ENCODE measurements at regions not wholly inside any gene's neighbourhood (a gene's known extent, or its start where the extent isn't known, plus 50 kb on each side); places are given as distances from the start of the nearest gene placed in this dataset.

DNA sequence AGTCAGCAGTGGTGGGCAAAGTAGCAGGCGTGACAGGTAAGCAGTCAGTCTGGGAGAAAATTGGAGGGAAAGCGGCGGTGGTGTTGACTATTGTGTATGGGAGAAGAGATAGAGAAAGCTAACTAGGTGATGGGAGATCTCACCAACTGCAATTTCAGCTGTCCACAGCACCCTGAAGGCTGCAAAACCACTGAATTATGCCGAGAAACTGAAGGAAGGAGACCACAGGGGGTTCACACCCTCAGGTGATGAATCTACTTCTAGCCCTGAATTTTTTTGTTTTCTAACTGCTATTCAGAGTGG lies 631.5 kb downstream of the UQCRFS1 start:
- no peaks in the 10 kb centered on the region for H3K9me3 ChIP-seq (replicated peaks in 1 of 2; ENCODE audit: control insufficient read depth in 2 of 2, insufficient read depth in 1 of 2, low read depth in 1 of 2, low read length in 2 of 2)
- H3K4ac ChIP-seq (ENCODE audit: low read length) = no peak overlapping the region
- H3K4me1 ChIP-seq (ENCODE audit: control insufficient read depth in 2 of 2, insufficient read depth in 1 of 2, low read depth in 1 of 2, low read length in 2 of 2) = peaks cover 0 to 6% of the 10 kb centered on the region in 2 donors
- H3K27me3 ChIP-seq (ENCODE audit: control insufficient read depth in 3 of 3, insufficient read depth in 3 of 3, low read depth in 1 of 3, low read length in 3 of 3) = no peaks in the 10 kb centered on the region
- H3K4me3 ChIP-seq (ENCODE audit: low read length in 2 of 2) = no peak overlapping the region
- H2AK5ac ChIP-seq (ENCODE audit: low read depth, low read length) = no peak overlapping the region
- H4K91ac ChIP-seq (ENCODE audit: low read depth, low read length, poor library complexity) = no peak overlapping the region
- no peak overlapping the region for H4K8ac ChIP-seq (ENCODE audit: low read depth, low read length)
- H3K27ac ChIP-seq (replicated peaks; ENCODE audit: low read length) = no peak overlapping the region
- H2BK5ac ChIP-seq (ENCODE audit: low read length) = no peak overlapping the region
- H3K79me1 ChIP-seq (ENCODE audit: low read depth, low read length) = no peaks in the 10 kb centered on the region
- H2AFZ ChIP-seq (ENCODE audit: low read length) = no peak overlapping the region
- H3K23ac ChIP-seq (ENCODE audit: low read depth, low read length, poor library complexity) = no peak overlapping the region
- H2BK15ac ChIP-seq (ENCODE audit: low read length) = no peak overlapping the region
- no peak overlapping the region for H3K18ac ChIP-seq (ENCODE audit: low read length)
- H2BK120ac ChIP-seq (ENCODE audit: low read depth, low read length) = no peak overlapping the region
- H3K9ac ChIP-seq (ENCODE audit: low read depth, low read length, poor library complexity) = no peak overlapping the region
- H2BK12ac ChIP-seq (ENCODE audit: low read length) = no peak overlapping the region
- no peak overlapping the region for H3K14ac ChIP-seq (ENCODE audit: low read length)
- WGBS, 2 donors (ENCODE audit: extremely low coverage in 2 of 2, insufficient read length in 2 of 2, insufficient replicate concordance in 1 of 2) = no CpG with 5 or more reads among the region's 4 CpGs
- no peak for DNase-seq (ENCODE audit: low spot score)
- no peak overlapping the region for H3K4me2 ChIP-seq (ENCODE audit: insufficient read depth, low read length, poor library complexity, severe bottlenecking)
- H3K36me3 ChIP-seq (replicated peaks in 1 of 2; ENCODE audit: control insufficient read depth in 2 of 2, insufficient read depth in 2 of 2, low read length in 2 of 2) = no peaks in the 10 kb centered on the region

DNA sequence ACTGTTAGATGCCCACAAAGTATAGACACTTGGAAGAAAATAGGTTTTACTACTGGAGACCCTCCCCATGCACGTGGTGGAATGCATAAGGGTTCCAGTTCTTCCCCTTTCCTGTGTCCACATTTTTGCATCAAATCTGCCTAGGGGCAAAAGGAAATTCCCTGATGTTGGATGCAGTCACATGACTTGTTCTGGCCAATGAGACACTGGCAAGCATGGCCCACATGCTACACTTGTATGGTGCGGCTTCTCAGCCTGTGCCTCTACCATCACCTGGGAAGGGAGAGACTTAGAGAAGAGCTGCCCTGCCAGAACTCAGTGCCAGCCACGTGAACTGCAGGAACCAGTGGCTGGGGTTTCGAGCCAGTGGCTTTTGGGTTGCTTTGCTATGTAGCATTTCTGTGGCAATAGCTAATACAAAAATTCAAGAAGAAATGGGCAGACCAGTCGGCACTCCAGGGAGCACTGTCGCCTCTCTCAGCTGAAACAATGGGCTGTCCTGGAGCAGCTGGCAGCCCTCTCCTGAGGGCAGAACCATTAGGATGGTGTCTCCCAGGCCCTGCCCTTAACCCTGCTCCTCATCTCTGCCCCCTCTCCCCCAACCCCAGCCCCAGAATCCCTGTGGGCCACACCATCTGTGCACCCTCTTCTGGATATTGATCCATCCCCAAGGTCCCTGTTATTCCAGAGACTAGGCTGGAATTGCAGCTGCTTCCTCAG lies 634.0 kb downstream of the UQCRFS1 start:
- H2BK5ac ChIP-seq (ENCODE audit: low read length) = no peak overlapping the region
- no peak overlapping the region for H3K4me2 ChIP-seq (ENCODE audit: insufficient read depth, low read length, poor library complexity, severe bottlenecking)
- no peak overlapping the region for H3K23ac ChIP-seq (ENCODE audit: low read depth, low read length, poor library complexity)
- H2BK15ac ChIP-seq (ENCODE audit: low read length) = no peak overlapping the region
- H2BK120ac ChIP-seq (ENCODE audit: low read depth, low read length) = no peak overlapping the region
- H3K27ac ChIP-seq (replicated peaks; ENCODE audit: low read length) = no peak overlapping the region
- WGBS, 2 donors (ENCODE audit: extremely low coverage in 2 of 2, insufficient read length in 2 of 2, insufficient replicate concordance in 1 of 2) = no CpG with 5 or more reads among the region's 6 CpGs
- no peak overlapping the region for H2AK5ac ChIP-seq (ENCODE audit: low read depth, low read length)
- no peak overlapping the region for H3K18ac ChIP-seq (ENCODE audit: low read length)
- H3K4me3 ChIP-seq (ENCODE audit: low read length in 2 of 2) = no peak overlapping the region
- H3K4me1 ChIP-seq (ENCODE audit: control insufficient read depth in 2 of 2, insufficient read depth in 1 of 2, low read depth in 1 of 2, low read length in 2 of 2) = peaks cover 0 to 6% of the 10 kb centered on the region in 2 donors
- H3K4ac ChIP-seq (ENCODE audit: low read length) = no peak overlapping the region
- DNase-seq (ENCODE audit: low spot score) = no peak
- no peaks in the 10 kb centered on the region for H3K9me3 ChIP-seq (replicated peaks in 1 of 2; ENCODE audit: control insufficient read depth in 2 of 2, insufficient read depth in 1 of 2, low read depth in 1 of 2, low read length in 2 of 2)
- H3K79me1 ChIP-seq (ENCODE audit: low read depth, low read length) = no peaks in the 10 kb centered on the region
- H3K9ac ChIP-seq (ENCODE audit: low read depth, low read length, poor library complexity) = no peak overlapping the region
- H3K14ac ChIP-seq (ENCODE audit: low read length) = no peak overlapping the region
- no peak overlapping the region for H4K8ac ChIP-seq (ENCODE audit: low read depth, low read length)
- no peak overlapping the region for H2BK12ac ChIP-seq (ENCODE audit: low read length)
- no peaks in the 10 kb centered on the region for H3K27me3 ChIP-seq (ENCODE audit: control insufficient read depth in 3 of 3, insufficient read depth in 3 of 3, low read depth in 1 of 3, low read length in 3 of 3)
- H3K36me3 ChIP-seq (replicated peaks in 1 of 2; ENCODE audit: control insufficient read depth in 2 of 2, insufficient read depth in 2 of 2, low read length in 2 of 2) = peaks cover 0 to 2% of the 10 kb centered on the region in 2 donors
- no peak overlapping the region for H4K91ac ChIP-seq (ENCODE audit: low read depth, low read length, poor library complexity)
- H2AFZ ChIP-seq (ENCODE audit: low read length) = no peak overlapping the region

DNA sequence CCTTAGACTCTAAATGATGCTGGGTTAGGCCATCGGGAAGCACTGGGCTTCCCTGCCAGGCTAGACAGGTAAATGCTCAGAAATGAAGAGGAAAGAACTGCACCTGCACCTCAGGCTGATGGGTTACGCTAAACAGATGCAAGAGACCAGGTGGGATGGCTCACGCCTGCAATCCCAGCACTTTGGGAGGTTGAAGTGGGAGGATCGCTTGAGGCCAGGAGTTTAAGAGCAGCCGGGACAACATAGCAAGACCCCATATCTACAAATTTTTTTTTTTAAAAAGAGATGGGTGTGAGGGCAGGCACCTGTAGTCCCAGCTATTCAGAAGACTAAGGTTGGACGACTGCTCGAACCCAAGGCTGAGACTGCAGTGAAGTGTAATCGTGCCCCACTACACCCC lies 634.7 kb downstream of the UQCRFS1 start:
- no CpG with 5 or more reads among the region's 8 CpGs for WGBS, 2 donors (ENCODE audit: extremely low coverage in 2 of 2, insufficient read length in 2 of 2, insufficient replicate concordance in 1 of 2)
- no peak overlapping the region for H3K27ac ChIP-seq (replicated peaks; ENCODE audit: low read length)

DNA sequence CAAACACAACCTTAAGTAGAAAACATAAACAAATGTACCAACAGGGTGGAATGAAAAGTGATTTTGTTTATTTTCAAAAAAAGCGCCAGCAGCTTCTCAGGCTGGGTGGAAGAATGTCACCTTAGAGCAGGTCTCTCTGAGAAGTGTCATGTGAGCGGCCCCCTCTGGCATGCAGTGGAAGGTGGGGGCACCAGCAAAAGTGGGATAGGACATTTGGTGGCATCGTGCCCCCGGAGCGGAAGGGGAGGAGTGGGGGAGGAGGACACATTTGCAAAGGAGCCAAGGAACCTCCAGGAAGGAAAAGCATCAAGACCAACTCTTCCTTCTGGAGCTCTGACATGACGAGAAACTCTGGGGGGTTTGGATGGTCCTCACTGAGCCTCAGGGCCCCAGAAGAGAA lies 635.3 kb downstream of the UQCRFS1 start:
- Histone ChIP-seq H2AK5ac (ENCODE audit: low read depth, low read length) (no peak overlapping the region), H3K27me3 (ENCODE audit: control insufficient read depth in 3 of 3, insufficient read depth in 3 of 3, low read depth in 1 of 3, low read length in 3 of 3) (no peaks in the 10 kb centered on the region), H3K79me1 (ENCODE audit: low read depth, low read length) (no peaks in the 10 kb centered on the region), H3K14ac (ENCODE audit: low read length) (no peak overlapping the region), H3K23ac (ENCODE audit: low read depth, low read length, poor library complexity) (no peak overlapping the region), H4K8ac (ENCODE audit: low read depth, low read length) (no peak overlapping the region), H3K4me3 (ENCODE audit: low read length in 2 of 2) (no peak overlapping the region), H3K9me3 (replicated peaks in 1 of 2; ENCODE audit: control insufficient read depth in 2 of 2, insufficient read depth in 1 of 2, low read depth in 1 of 2, low read length in 2 of 2) (no peaks in the 10 kb centered on the region), H2BK120ac (ENCODE audit: low read depth, low read length) (no peak overlapping the region), H3K4me2 (ENCODE audit: insufficient read depth, low read length, poor library complexity, severe bottlenecking) (no peak overlapping the region), H3K4ac (ENCODE audit: low read length) (no peak overlapping the region), H3K9ac (ENCODE audit: low read depth, low read length, poor library complexity) (no peak overlapping the region), H3K18ac (ENCODE audit: low read length) (peak overlapping the region; percentile 35), H3K36me3 (replicated peaks in 1 of 2; ENCODE audit: control insufficient read depth in 2 of 2, insufficient read depth in 2 of 2, low read length in 2 of 2) (peaks cover 0 to 2% of the 10 kb centered on the region in 2 donors), H3K27ac (replicated peaks; ENCODE audit: low read length) (no peak overlapping the region), H2BK12ac (ENCODE audit: low read length) (no peak overlapping the region), H2AFZ (ENCODE audit: low read length) (no peak overlapping the region), H3K4me1 (ENCODE audit: control insufficient read depth in 2 of 2, insufficient read depth in 1 of 2, low read depth in 1 of 2, low read length in 2 of 2) (peaks cover 0 to 6% of the 10 kb centered on the region in 2 donors), H2BK15ac (ENCODE audit: low read length) (no peak overlapping the region), H2BK5ac (ENCODE audit: low read length) (no peak overlapping the region), H4K91ac (ENCODE audit: low read depth, low read length, poor library complexity) (no peak overlapping the region)
- WGBS, 2 donors (ENCODE audit: extremely low coverage in 2 of 2, insufficient read length in 2 of 2, insufficient replicate concordance in 1 of 2) = no CpG with 5 or more reads among the region's 6 CpGs
- DNase-seq (ENCODE audit: low spot score) = no peak

More for the DNA sequence above, 634.7 kb downstream of the UQCRFS1 start:
- no peaks in the 10 kb centered on the region for H3K27me3 ChIP-seq (ENCODE audit: control insufficient read depth in 3 of 3, insufficient read depth in 3 of 3, low read depth in 1 of 3, low read length in 3 of 3)
- no peak overlapping the region for H2BK12ac ChIP-seq (ENCODE audit: low read length)
- H3K36me3 ChIP-seq (replicated peaks in 1 of 2; ENCODE audit: control insufficient read depth in 2 of 2, insufficient read depth in 2 of 2, low read length in 2 of 2) = peaks cover 0 to 2% of the 10 kb centered on the region in 2 donors
- H3K9me3 ChIP-seq (replicated peaks in 1 of 2; ENCODE audit: control insufficient read depth in 2 of 2, insufficient read depth in 1 of 2, low read depth in 1 of 2, low read length in 2 of 2) = no peaks in the 10 kb centered on the region
- H3K18ac ChIP-seq (ENCODE audit: low read length) = no peak overlapping the region
- no peak overlapping the region for H2AFZ ChIP-seq (ENCODE audit: low read length)
- no peak overlapping the region for H3K4me3 ChIP-seq (ENCODE audit: low read length in 2 of 2)
- no peak overlapping the region for H2BK5ac ChIP-seq (ENCODE audit: low read length)
- H4K8ac ChIP-seq (ENCODE audit: low read depth, low read length) = no peak overlapping the region
- H3K79me1 ChIP-seq (ENCODE audit: low read depth, low read length) = no peaks in the 10 kb centered on the region
- H3K4me2 ChIP-seq (ENCODE audit: insufficient read depth, low read length, poor library complexity, severe bottlenecking) = no peak overlapping the region
- H3K14ac ChIP-seq (ENCODE audit: low read length) = no peak overlapping the region
- no peak overlapping the region for H3K23ac ChIP-seq (ENCODE audit: low read depth, low read length, poor library complexity)
- no peak overlapping the region for H3K4ac ChIP-seq (ENCODE audit: low read length)
- DNase-seq (ENCODE audit: low spot score) = no peak
- H2BK15ac ChIP-seq (ENCODE audit: low read length) = no peak overlapping the region
- H3K4me1 ChIP-seq (ENCODE audit: control insufficient read depth in 2 of 2, insufficient read depth in 1 of 2, low read depth in 1 of 2, low read length in 2 of 2) = peaks cover 0 to 6% of the 10 kb centered on the region in 2 donors
- no peak overlapping the region for H4K91ac ChIP-seq (ENCODE audit: low read depth, low read length, poor library complexity)
- no peak overlapping the region for H2AK5ac ChIP-seq (ENCODE audit: low read depth, low read length)
- H3K9ac ChIP-seq (ENCODE audit: low read depth, low read length, poor library complexity) = no peak overlapping the region
- H2BK120ac ChIP-seq (ENCODE audit: low read depth, low read length) = no peak overlapping the region

Measured in neuronal stem cell (in vitro differentiated cells).